Endothelial cell of umbilical vein (primary cell): ENCODE measurements at regions not wholly inside any gene's neighbourhood (a gene's known extent, or its start where the extent isn't known, plus 50 kb on each side); places are given as distances from the start of the nearest gene placed in this dataset.

ENCODE experiments used
- CTCF ChIP-seq, 2 donors: IDR thresholded peaks; 1 replicate in 1 of 2; 2 replicates in 1 of 2; pipeline ENCODE4 v1.5.1; 2011; ENCODE audit warnings: low read length in 2 of 2, mild to moderate bottlenecking in 2 of 2, moderate library complexity in 2 of 2, control low read depth in 1 of 2, inconsistent platforms in 1 of 2, low read depth in 1 of 2; ENCODE audit not compliant: insufficient read depth in 1 of 2; ENCODE audit errors: extremely low read depth in 1 of 2
- EZH2 ChIP-seq: IDR thresholded peaks from 2 replicates; pipeline ENCODE4 v1.6.1; 2012; ENCODE audit warnings: borderline replicate concordance, low read depth, mild to moderate bottlenecking, moderate library complexity, low read length, inconsistent platforms; ENCODE audit not compliant: severe bottlenecking
- FOS ChIP-seq: IDR thresholded peaks from 2 replicates; pipeline ENCODE4 v1.6.1; 2011; ENCODE audit warnings: mild to moderate bottlenecking, low read length, moderate library complexity, borderline replicate concordance; ENCODE audit not compliant: insufficient read depth
- GATA2 ChIP-seq: IDR thresholded peaks from 2 replicates; pipeline ENCODE4 v1.7.0; 2011; ENCODE audit warnings: low read depth, mild to moderate bottlenecking, moderate library complexity, mixed read lengths, low read length; ENCODE audit not compliant: insufficient read length, insufficient read depth
- MAX ChIP-seq: IDR thresholded peaks from 2 replicates; pipeline ENCODE4 v1.6.1; 2011; ENCODE audit not compliant: insufficient read depth, insufficient read length
- MYC ChIP-seq: IDR thresholded peaks from one replicate; pipeline ENCODE4 v1.6.1; 2011; ENCODE audit warnings: mild to moderate bottlenecking, low read depth, low read length
- POLR2A ChIP-seq: IDR thresholded peaks from 2 replicates; pipeline ENCODE4 v1.6.1; 2012; ENCODE audit warnings: low read depth, mild to moderate bottlenecking, control low read depth, low read length
- POLR2AphosphoS5 ChIP-seq: IDR thresholded peaks from 2 replicates; pipeline ENCODE4 v1.6.1; 2012; ENCODE audit warnings: low read depth, mild to moderate bottlenecking, control low read depth, low read length, moderate library complexity; ENCODE audit not compliant: insufficient read depth

GRCh38 chr3:20391644-20392043 lies 205.6 kb upstream of the SGO1 start:
- no peak for TF ChIP-seq CTCF (IDR thresholded peaks at IDR 0.05; ENCODE audit: extremely low read depth in 1 of 2, insufficient read depth in 1 of 2, low read depth in 1 of 2, low read length in 2 of 2)
- TF ChIP-seq MAX: no peak
- TF ChIP-seq POLR2A: no peak
- no peak for TF ChIP-seq MYC
- no peak for TF ChIP-seq POLR2AphosphoS5
- TF ChIP-seq EZH2: no peak
- TF ChIP-seq GATA2: no peak
- TF ChIP-seq FOS: no peak
